HEK293T (cell line): ENCODE measurements at regions not wholly inside any gene's neighbourhood (a gene's known extent, or its start where the extent isn't known, plus 50 kb on each side); places are given as distances from the start of the nearest gene placed in this dataset.

Experiments
- CTCF ChIA-PET: fragments of 350-600 bp; formaldehyde crosslinking; extraction: SDS; loops from one replicate; lab custom pipeline; 2021; ENCODE audit warnings: antibody characterized with exemption, inconsistent platforms; lab: Yijun Ruan, JAX
- POLR2A ChIA-PET: fragments of 350-600 bp; formaldehyde crosslinking; extraction: SDS; loops from one replicate; lab custom pipeline; 2020; ENCODE audit warnings: antibody characterized with exemption, inconsistent platforms; lab: Yijun Ruan, JAX
- DNase-seq: peaks from one replicate; pipeline ENCODE4 v3.0.0; 2012; ENCODE audit warnings: mixed read lengths; ENCODE audit errors: extremely low spot score
- ARNT ChIP-seq: fragments of 450-650 bp; IDR thresholded peaks from 2 replicates; pipeline ENCODE4 v1.6.1; 2017; ENCODE audit warnings: mild to moderate bottlenecking
- BHLHE40 ChIP-seq: fragments of 450-650 bp; IDR thresholded peaks from 2 replicates; pipeline ENCODE4 v1.6.1; 2016; ENCODE audit warnings: mild to moderate bottlenecking, moderate library complexity, borderline replicate concordance
- CTBP1 ChIP-seq: fragments of 450-650 bp; IDR thresholded peaks from 2 replicates; pipeline ENCODE4 v1.6.1; 2016; ENCODE audit warnings: borderline replicate concordance
- ELF4 ChIP-seq: fragments of 450-650 bp; IDR thresholded peaks from 2 replicates; pipeline ENCODE4 v1.6.1; 2017; ENCODE audit warnings: antibody characterized with exemption
- FOXA1 ChIP-seq: fragments of 450-650 bp; IDR thresholded peaks from 2 replicates; pipeline ENCODE4 v1.6.1; 2016; ENCODE audit warnings: mild to moderate bottlenecking
- FOXK2 ChIP-seq: fragments of 450-650 bp; IDR thresholded peaks from 2 replicates; pipeline ENCODE4 v1.6.1; 2016; ENCODE audit warnings: mild to moderate bottlenecking
- FOXM1 ChIP-seq: fragments of 450-650 bp; IDR thresholded peaks from 2 replicates; pipeline ENCODE4 v1.6.1; 2017; ENCODE audit warnings: mild to moderate bottlenecking, borderline replicate concordance
- HDGF ChIP-seq: fragments of 450-650 bp; IDR thresholded peaks from 2 replicates; pipeline ENCODE4 v1.6.1; 2017; ENCODE audit warnings: antibody characterized with exemption, borderline replicate concordance
- L3MBTL2 ChIP-seq: fragments of 450-650 bp; conservative IDR thresholded peaks from 2 replicates; pipeline ENCODE4 v1.6.1; 2016; ENCODE audit warnings: mild to moderate bottlenecking
- LEF1 ChIP-seq: fragments of 450-650 bp; IDR thresholded peaks from 2 replicates; pipeline ENCODE4 v1.6.1; 2017; ENCODE audit warnings: mild to moderate bottlenecking, borderline replicate concordance
- NFRKB ChIP-seq: fragments of 450-650 bp; IDR thresholded peaks from 2 replicates; pipeline ENCODE4 v1.6.1; 2016; ENCODE audit warnings: mild to moderate bottlenecking, moderate library complexity
- PKNOX1 ChIP-seq: fragments of 450-650 bp; IDR thresholded peaks from 2 replicates; pipeline ENCODE4 v1.6.1; 2016
- SP1 ChIP-seq: fragments of 450-650 bp; IDR thresholded peaks from 2 replicates; pipeline ENCODE4 v1.6.1; 2017
- SUZ12 ChIP-seq: fragments of 450-650 bp; IDR thresholded peaks from 2 replicates; pipeline ENCODE4 v1.6.1; 2016; ENCODE audit warnings: mild to moderate bottlenecking
- TARDBP ChIP-seq: fragments of 450-650 bp; IDR thresholded peaks from 2 replicates; pipeline ENCODE4 v1.6.1; 2016
- ZNF384 ChIP-seq: fragments of 450-650 bp; IDR thresholded peaks from 2 replicates; pipeline ENCODE4 v1.6.1; 2016

DNA sequence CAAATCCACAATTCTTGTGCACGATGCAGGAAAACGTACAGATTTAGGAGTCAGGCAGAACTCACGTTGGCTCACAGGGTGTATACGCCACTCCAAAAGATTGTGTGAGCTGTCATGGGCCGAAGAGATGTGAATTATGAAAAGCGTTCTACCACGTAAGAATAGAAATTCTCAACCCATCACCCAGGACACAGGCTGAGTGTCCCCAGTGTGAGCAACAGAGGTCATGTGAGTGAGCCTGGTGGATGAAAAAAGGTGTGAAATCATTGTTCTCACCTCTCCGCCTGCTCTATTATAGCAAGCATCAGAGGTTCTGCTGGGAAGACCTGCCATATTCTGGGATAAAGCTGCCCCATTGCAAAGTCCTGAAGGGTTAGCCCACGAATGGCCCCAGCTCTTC, 235.0 kb downstream of the MN1 start:
- no peak for DNase-seq
- ChIA-PET CTCF (no interaction called here), POLR2A (no interaction called here)
- no peak for TF ChIP-seq ZNF384
- no peak for TF ChIP-seq BHLHE40
- TF ChIP-seq ELF4, result no peak
- TF ChIP-seq SP1, result no peak
- no peak for TF ChIP-seq NFRKB
- no peak for TF ChIP-seq ARNT
- no peak for TF ChIP-seq SUZ12
- TF ChIP-seq FOXA1, result no peak
- no peak for TF ChIP-seq TARDBP
- no peak for TF ChIP-seq LEF1
- TF ChIP-seq CTBP1, result no peak
- TF ChIP-seq HDGF, result no peak
- no peak for TF ChIP-seq FOXM1
- TF ChIP-seq FOXK2, result no peak

DNA sequence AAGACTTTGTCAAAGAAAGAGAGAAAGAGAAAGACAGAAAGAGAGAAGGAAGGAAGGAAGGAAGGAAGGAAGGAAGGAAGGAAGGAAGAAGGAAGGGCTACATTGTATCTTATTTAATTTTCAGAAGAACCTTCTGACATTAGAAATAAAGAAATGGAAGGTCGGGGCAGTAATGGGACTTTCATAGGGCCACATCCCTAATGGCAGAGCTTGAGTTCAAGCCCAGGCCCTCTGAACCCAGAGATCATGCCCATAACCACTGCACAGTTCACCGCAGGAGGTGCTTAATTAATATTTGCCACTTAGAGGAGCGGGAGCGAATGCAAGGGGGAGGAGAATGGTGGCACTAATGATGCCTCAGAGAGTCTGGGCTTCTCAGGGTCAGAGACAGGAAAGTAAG, 233.3 kb downstream of the MN1 start:
- no peak for DNase-seq
- ChIA-PET CTCF (no interaction called here), POLR2A (interaction anchor here (0.9 kb wide), 1 partner anchor 10 kb away, joined by 3 read pairs; no protein-coding TSS in a partner anchor)
- TF ChIP-seq CTBP1 (no peak), ELF4 (no peak)

- DNase-seq, result no peak
Measured at GRCh38 chr22:27571463-27572277, 229.9 kb downstream of the MN1 start.

DNA sequence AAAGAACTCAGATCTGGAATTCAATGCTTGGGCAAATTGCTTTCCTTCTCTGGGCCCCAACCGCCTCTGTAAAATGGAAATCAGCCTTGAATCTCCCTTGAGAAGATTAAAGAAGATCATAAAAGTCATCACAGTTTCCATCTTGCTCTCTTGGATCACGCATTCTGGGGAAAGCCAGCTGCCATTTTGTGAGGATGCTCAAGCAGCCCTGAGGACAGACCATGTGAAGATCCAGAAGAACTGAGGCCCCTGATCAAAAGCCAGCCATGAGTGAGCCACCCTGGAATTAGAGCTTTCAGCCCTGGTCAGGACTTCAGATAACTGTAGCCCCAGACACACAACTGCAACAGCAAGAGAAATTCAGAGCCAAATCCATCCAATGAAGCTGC, 229.3 kb downstream of the MN1 start:
- no peak for DNase-seq
- POLR2A ChIA-PET, result no interaction called here
- TF ChIP-seq LEF1 (no peak), BHLHE40 (no peak), HDGF (no peak), CTBP1 (no peak), ARNT (no peak), ZNF384 (no peak), FOXA1 (no peak), NFRKB (no peak), SP1 (no peak), PKNOX1 (no peak)
- CTCF ChIA-PET, result no interaction called here

More at GRCh38 chr22:27571463-27572277, 229.9 kb downstream of the MN1 start:
- no peak for TF ChIP-seq HDGF
- no peak for TF ChIP-seq NFRKB
- TF ChIP-seq FOXK2, result no peak
- no peak for TF ChIP-seq ARNT
- no peak for TF ChIP-seq CTBP1
- TF ChIP-seq FOXM1, result no peak
- no peak for TF ChIP-seq SUZ12
- no peak for TF ChIP-seq TARDBP
- TF ChIP-seq LEF1, result no peak
- no peak for TF ChIP-seq L3MBTL2
- TF ChIP-seq PKNOX1, result no peak
- TF ChIP-seq SP1, result no peak
- TF ChIP-seq FOXA1, result no peak
- no peak for TF ChIP-seq ELF4
- TF ChIP-seq ZNF384, result no peak
- TF ChIP-seq BHLHE40, result no peak
- POLR2A ChIA-PET, result no interaction called here
- CTCF ChIA-PET, result no interaction called here

DNA sequence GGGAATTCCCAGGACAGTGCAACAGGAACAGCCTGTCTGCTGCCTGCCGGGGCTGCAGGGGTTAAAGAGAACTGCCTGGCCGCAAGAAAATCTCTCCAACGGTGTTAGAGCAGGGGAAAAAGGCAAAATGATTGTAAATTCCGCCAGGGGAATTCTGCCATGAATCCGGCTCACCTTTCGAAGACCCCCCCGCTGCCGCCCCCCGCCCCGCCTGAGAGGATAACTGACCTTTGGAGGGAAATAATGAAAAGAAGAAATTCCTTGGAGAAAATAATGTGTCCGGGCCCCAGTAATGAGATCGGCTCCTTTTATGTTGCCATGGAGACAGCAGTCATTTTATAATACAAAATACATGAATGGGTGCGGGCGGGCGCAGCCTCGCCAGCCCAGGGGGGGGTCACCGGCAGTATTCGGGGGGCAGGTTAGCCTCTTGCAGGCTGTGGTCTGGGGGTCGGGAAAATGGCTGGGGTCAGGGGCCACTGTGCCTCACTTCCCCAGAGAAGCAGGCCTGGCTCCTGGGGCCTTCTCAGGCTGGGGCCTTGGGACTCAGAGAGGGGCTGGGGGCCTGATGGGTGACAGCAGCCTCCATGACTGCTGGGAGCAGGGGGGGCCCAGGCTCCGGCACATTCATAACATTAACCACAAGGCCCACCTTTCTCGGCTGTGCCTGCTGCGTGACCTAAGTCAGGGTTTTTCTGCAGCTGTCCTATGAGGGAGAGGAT, 228.1 kb downstream of the MN1 start:
- CTCF ChIA-PET, result no interaction called here
- no peak for DNase-seq
- POLR2A ChIA-PET, result no interaction called here
- TF ChIP-seq FOXM1, result no peak

DNA sequence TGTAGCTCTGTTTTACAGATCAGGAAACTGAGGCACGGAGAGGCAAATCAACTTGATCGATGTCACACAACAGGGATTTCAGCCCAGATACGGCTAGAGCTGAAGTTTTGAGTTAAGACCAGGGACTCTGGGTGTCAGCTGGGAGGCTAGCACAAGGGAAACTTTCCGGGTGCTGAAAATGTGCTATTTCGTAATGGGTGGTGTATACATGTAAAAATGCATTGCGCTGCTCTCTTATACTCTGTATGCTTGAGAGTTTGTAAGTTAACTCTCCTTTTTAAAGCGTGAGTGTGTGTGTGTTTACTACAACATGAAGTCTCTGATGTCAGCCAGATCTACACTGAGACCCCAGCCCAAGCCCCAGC, 227.6 kb downstream of the MN1 start:
- ChIA-PET POLR2A (no interaction called here), CTCF (no interaction called here)
- no peak for DNase-seq
- TF ChIP-seq TARDBP, result no peak
- no peak for TF ChIP-seq L3MBTL2
- no peak for TF ChIP-seq NFRKB
- no peak for TF ChIP-seq LEF1
- TF ChIP-seq CTBP1, result no peak
- TF ChIP-seq SP1, result no peak
- TF ChIP-seq FOXM1, result no peak
- no peak for TF ChIP-seq ARNT
- no peak for TF ChIP-seq PKNOX1
- no peak for TF ChIP-seq FOXK2
- TF ChIP-seq SUZ12, result no peak
